ENCODE measurements at regions not wholly inside any gene's neighbourhood (a gene's known extent, or its start where the extent isn't known, plus 50 kb on each side); places are given as distances from the start of the nearest gene placed in this dataset.

DNA sequence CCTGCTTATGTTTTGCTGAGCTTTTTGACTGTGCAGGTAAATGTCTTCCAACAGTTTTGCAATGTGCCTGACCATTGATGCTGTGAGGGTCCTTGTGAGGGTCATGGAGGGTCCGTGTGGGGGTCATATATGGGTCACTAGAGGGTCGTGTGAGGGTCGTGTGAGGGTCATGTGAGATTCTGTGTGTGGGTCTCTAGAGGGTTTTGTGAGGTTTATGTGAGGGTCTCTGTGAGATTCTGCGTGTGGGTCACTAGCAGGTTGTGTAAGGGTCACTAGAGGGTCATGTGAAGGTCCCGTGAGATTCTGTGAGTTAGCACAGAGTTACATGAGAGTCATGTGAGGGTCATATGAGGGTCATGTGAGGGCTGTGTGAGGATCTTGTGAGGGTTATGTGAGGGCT, 263.9 kb upstream of the B3GAT1 start:
- TF ChIP-seq POLR2A (IDR thresholded peaks at IDR 0.05; ENCODE audit: low read length) (no peak), GATA1 (IDR thresholded peaks at IDR 0.05; ENCODE audit: low read depth, low read length) (no peak)
